NCI-H1417 treated with DMSO at 0.1 percent for 48 hours (cell line): ENCODE measurements at regions not wholly inside any gene's neighbourhood (a gene's known extent, or its start where the extent isn't known, plus 50 kb on each side); places are given as distances from the start of the nearest gene placed in this dataset.
A peak's percentile ranks its signal among the peaks of the same experiment; 100 is the strongest.

Experiments
- DNase-seq: peaks from one replicate; lab custom pipeline; 2025; lab: John Stamatoyannopoulos, UW

DNA sequence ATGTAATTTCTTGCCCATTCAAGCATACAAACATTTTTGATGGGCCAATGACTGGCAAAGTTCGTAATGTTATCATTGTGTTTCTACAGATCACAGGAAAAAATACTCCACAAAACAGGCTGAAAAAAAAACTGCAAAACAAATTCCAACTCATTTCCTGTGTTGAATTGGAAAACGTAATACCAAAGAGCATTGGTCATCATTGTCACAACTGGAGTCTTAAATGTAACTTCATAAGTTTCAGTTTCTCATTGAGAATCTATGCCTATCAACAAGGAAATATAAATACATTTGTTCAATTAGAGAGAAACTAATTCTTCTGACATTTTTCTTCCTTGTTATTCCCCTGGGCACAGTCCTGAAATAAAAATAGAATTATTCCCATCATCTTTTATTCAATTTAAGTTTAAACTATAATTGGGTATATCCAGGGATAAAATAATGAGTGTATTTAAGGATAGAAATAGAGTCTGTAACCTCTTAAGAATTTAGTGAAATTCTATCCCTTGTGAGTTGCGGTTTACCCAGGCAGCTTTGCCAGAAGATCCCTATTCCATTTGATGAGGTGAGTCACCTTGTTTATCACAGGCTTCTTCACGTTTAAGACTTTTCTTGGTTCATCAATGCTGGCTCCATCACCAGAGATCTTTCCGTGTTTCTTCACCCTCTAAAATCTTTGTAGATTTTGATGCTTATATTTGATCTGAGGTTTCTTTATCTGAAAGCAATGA, 112.7 kb upstream of the ITGA1 start:
- no peak for DNase-seq

DNA sequence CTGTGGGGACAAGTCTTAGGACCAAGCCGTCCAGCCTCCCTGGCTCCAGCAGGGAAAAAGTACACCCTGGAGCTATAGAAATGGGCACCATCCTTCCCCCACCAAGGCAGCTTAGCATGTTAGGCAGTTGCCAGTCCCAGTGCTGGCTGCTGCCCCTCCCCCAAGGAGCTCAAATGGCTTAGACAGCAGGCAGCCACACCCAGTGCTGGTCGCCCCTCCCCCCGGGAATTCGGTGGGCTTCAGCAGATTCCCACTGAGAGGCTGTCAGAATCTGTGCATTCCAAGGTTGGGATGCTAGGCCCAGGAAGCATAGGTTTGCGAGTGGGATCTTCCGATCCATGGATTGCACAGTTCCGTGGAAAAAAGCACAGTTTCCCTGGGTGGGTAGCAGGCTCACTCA, 105.2 kb upstream of the ITGA1 start:
- DNase-seq = no peak

DNA sequence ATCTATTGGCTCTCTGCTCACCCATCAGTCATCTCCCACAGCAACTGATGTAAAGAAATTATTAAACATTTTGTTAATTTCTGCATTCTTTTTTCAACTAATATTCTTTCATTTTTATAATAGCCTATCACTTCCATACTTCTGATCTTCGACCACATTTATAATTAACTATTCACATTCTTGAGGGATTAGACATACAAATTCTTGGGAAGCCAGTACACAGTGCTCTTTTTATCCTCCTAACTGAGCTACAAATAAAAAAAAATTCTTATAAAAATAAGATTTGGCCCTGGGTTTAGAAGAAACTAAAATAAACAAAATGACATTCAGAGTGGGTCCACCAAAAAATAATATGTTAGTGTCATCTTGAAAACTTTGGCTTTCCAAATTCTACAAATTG, 103.7 kb upstream of the ITGA1 start:
- no peak for DNase-seq

DNA sequence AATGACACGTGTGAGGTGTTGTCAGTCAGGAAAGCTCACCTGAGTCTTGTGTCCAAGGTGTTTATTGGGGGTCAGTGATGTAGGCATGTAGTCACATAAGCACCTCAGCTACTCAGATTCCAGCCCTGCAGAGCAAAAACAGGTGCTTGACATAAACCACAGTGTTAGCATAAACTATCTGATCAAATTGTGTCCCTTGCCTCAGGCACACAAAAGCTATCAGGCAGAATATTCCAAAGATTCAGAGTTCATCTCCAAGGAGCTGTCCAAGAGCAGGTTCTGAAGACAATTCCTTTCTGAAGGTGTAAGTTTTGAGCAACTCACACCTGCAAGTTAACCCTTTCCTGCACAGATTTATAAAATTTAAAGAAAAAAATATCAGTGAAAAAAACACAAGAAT, 102.2 kb upstream of the ITGA1 start:
- no peak for DNase-seq

DNA sequence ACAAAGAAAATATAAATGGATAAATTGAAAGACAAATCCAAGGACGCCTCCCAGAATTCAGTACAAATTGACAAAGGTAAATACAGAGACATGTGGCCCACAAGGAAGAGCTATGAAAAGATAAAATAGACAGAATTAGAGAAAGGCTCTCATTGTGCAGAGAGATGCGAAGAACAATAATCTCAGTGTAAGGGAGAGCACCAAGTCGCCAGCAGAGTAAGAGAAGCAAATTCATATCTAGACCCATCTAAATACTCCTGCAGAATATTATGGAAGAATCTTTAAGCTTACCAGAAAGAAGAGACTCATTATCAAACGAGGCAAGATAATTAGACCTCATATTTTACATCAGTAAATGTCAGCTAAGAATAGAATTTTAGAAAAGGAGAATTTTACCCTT, 101.7 kb upstream of the ITGA1 start:
- DNase-seq = no peak

DNA sequence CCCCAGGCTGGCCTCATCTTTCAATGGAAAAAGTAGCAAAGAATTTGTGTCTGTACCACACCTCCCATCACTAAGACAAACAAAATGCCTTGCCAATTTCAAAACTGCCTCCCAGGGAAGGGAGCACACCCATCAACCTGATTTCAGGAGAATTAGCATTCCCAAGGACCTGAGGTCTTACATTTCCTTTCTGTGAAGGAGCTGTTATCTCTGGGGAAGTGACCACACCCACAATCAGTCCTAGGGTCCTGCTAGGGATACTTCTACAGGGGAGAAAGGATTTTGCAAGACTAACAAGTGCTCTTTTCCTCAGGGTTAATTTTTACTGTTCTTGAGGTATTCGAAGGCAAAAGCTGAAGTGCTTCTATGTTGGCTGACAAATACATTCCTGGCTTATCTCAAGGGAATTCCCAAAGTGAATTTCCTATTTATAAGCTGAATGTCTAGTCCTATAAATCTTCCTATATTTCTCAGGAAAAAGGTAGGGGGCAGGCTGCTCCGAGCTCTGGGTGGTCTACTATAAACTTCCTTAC, 97.4 kb upstream of the ITGA1 start:
- DNase-seq = no peak

DNA sequence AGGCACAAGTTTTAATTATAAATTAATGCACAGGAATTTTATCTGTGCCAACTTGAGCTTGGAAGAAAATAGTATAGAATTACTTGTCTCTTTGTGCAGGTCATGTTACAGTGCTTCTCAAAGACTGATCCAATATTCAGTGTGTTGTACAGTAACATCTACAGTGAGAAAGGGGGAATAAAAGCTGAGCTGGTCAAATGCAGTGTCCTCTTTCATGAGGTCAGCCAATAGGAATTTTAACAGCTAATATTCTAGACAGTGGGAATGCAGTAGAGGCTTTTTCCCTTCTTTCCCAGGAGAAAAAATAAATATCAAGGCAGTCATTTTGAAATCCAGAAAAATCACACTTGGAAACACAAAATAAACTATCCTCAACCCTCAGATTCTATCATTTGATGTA, 95.7 kb upstream of the ITGA1 start:
- DNase-seq = no peak

DNA sequence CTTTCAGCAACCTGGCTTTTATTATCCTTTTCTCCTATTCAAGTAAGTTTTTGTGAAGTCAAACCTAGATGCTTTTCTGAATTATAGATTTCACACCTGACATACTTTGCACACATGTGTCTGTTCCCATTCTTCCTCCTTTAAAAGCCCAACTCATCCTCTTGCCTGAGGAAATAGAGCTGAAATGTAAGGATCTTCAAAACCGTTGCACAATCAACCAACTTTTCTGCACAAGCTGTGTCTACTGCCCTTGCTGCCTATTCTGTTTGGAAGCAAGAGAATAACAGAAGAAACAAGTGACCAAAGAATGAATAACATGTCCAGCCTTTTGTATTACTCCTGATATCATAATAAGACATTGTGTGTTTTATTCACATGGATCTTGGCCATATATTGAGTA, 95.1 kb upstream of the ITGA1 start:
- DNase-seq = no peak

DNA sequence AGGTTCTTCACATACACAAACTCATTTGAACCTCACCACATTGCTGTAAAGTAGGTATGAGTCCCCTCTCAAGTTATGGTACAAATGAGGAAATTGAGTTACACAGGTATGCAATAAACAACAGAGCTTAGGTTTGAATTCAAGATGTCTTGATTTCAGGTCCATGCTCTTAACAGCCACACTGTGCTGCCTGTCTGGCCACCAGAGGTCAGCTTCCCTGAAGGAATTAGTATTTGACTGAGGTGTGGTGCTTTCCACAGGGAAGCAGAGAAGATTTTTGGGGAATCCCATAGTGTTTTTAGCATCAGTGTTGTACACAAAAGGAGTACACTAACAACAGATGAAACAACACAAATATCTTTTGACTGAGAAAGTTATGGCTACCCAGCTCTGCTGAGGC, 94.4 kb upstream of the ITGA1 start:
- no peak for DNase-seq

DNA sequence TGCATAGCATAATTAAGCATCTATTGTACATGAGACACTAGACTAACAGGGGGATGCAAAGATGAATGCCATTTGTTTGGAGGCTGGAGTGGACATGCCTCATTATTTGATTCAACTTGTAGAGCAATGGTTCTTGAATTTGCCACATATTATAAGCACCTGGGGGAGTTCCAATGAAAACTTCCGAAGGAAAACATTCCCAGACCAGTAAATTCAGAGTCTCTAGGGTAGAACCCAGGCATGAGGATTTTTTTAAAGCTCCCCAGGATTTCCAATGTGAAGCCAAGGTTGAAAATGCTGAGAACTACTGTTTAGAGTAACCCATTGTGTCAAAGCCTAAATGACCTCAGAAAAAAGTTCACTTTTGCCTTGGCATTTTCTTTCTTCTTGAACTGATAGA, 93.9 kb upstream of the ITGA1 start:
- no peak for DNase-seq

DNA sequence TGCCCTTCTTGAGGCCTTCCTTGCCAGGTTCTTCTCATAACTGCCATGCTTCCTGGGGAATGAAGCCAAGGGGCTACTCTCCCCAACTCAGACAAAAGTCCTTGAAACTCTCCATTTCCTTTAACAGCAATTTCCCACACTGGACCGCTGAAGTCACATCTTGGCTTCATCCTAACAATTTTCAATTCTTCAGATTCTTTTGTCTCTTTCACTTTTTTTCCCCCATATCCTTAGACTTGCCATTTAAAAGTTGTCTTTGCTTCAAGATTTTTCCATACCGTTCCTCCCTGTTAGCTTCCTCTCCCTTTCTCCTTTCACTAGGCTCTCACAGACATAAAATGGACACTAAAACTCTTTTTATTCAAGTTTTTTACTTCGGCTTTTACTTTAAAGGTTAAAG, 93.1 kb upstream of the ITGA1 start:
- no peak for DNase-seq

DNA sequence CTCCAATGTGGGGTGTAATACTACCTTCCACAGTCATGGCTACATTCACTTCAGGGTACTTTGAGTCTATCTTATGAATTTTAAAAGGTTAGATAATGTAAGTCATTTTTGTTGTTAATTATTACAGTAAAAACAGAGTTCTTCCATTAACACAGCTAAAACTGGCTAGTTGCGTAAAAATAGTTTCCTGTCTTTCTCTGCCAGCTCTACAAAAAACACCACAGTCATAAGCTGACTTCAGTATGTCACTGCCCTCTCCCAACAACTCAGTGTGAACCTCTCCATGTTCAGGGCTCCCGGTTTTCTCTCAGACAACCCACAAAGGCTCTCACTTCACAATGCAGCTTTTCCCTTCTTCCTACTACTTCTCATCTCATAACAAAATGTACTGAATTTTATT, 84.8 kb upstream of the ITGA1 start:
- DNase-seq = no peak

DNA sequence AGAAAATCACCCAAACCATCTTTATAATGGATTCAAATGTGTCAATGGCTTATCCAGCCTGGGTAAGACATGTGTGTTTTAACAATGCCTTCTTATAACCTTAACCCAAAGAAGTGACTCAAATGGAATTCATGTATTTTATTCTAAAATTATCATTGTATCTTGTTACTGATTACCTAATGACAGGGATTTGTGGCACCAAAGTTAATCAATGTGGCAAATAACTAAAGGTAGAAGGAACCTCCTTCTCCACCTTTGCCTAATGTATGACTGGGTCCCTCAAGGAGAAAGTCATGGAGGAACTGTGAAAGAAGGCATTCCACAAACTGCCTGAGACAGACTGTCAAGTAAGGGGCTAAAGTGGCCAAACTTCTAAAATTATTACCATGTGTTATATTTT, 84.4 kb upstream of the ITGA1 start:
- DNase-seq = no peak

DNA sequence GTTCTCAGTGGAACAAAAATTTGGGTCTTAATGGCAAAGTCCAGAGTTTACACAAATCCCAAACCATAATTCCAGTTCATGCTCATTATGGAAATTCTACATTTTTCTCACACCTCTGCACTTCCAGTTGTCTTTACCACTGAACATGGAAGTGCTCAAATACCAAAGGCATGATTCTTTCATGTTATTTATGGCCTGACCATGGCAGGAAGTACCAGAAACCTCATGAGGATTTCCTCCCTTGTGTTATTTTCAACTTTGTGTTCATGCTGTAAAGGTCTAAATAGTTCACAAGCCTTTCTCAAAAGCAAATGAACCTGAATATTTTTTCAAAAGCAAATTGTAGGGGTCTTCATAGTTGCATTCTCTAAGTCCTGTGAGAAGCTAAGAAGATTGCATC, 82.0 kb upstream of the ITGA1 start:
- DNase-seq = no peak

DNA sequence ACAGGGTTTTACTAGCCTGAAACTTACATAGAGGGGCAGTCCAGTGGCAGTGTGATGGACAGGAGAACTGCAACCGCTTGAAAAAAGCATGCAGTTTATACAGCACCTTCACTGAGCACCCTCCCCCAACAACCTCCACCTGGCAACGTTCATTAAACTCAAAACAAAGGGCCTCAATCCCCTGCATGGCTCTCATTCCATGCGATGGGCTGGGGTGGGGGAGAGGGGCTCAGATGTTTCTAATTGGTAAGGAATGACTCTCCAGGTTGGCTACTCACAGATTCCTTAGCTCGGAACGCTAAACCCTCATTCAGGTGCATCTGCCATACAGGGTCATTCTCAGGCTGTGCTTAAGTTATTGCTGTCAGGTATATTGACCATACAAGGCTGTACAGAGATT, 80.9 kb upstream of the ITGA1 start:
- no peak for DNase-seq

DNA sequence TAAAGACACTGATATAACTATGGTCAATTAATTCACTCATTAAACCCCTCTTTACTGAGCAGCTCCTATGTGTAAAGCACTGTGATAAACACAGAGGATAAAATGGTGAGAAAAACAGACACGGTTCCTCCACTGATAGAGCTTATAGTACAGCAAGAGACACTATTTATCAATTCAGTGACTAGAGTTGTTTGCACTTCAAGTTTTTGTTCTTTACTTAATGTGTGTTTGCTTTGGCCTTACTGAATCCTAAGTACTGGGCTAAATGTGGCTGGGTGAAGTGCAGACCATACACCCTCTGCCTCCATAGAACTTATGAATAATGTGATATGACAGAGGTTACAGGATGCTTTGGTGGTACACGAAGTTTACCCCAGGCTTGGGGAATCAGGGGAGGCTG, 80.1 kb upstream of the ITGA1 start:
- DNase-seq = no peak

DNA sequence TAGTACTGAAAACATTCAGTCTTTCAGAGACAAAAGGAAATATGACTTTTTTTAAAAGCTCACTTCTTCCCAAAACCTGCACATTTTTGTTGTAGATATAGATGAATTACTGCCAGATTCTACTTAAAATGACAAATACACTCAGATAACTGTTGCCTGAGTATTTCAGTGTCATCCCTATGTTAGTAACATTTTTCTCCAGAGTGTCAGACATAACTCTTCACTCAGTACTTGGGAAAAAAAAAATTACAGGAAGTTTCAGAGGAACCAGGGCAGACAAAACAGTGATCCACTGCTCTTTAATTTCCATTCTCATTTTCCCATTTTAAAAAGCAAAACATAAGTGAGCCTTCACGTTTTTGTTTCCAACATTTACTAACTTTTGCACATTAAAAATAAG, 79.3 kb upstream of the ITGA1 start:
- no peak for DNase-seq

DNA sequence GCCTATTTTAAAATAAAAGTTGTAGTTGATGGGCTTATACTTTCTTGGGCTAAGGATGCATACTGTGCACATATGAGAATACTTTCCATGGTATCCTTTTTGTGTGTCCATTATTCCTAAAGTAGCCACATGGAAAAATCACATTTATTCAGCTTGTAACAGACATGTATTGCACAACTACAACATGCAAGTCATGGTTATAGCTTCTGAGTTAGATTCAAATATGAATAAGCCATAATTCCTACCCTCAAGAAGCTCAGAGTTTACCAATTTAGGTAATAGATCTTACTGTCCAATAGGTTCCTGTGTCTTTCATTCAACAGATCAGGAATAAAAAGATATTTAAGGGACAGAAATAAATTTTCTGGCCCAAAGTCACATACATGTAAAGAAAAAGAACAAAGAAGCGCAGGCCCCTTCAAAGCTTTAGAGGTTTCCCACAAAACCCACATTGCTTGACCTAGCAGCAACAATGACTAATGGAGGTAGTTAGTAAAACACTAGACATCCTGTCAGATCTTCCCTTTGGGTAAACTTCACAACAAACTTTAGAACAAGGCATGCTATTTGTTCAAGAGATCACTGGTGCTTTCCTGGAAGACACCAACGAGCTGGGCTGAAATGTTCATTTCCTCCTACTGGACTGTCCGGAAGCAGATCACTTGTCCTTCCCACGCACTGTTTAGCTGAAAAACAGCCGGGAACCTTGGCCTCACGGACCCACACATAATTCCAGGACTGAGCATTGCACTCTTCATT, 78.4 kb upstream of the ITGA1 start:
- DNase-seq = no peak

DNA sequence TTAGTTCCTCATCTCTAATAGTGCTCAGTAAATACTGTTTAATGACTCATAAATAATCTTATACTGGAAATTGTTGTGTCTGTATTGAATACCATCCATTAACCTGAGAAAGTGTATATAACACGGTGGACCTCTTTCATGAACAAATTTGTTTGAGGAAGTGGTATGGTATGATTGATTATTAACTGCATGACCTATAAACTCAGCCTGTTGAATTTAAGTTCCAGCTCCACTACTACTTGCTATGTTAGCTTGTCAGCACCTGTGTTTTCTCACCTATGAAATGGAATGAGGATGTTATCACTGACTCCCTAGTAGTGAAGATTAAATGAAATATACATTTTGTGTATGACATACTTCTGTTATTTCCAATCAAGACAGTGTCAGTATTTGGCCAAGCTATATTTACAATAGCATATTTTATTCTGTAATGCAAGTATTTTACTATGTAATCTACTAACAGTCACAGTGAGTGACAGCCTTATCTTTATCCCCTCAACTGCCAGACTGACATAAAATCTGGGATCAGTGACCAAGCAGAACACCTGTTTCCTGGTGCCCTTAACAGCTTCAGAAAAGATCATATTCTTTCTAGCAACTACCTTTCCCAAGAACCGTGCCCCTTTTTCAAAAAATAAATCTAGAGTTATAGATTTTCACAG, 77.3 kb upstream of the ITGA1 start:
- peak; percentile 25 for DNase-seq

DNA sequence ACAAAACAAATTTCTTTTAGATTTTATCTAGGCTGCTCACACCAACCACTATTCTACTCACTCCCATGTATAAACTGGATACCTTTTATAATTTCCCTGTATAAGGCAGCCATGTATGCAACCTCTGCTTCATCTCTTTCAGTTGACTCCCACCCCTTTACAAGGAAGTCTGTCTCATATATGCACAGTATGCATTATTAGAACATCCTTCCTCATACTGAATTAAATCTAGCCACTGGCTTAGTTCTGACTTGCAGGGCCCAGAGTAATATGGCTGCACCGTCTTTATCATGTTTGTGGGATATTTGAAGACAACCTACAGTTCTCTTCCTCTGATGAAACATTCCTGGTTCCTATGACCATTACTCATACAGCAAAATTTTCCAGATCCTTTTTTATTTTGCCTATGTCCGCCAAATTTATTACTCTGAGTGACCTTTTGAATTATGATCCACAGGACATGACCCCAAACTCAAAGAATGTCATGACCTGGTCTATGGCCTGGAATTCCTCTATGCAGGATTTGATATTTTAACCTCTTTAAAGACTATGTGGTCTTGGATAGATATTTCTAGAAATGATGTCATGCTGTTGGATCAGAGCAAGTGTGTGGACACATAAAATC, 76.6 kb upstream of the ITGA1 start:
- no peak for DNase-seq

DNA sequence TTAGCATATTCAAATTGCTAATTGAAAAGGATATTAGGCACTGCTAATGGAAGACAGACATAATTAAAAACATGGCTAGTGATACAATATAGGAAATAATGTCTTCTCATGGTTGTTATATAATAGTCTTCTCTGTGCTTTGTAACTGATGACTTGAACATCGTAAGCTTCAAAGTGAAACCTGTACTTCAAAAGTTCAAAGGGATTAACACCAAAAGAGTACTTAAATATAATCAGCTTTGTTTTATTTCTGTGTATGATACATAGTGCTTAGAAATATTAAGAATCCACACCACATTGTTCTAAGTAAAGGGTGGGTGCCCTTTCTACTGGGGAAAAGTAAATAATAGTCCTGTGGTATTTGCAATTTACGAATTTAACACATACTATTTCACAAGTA, 75.4 kb upstream of the ITGA1 start:
- DNase-seq = no peak

DNA sequence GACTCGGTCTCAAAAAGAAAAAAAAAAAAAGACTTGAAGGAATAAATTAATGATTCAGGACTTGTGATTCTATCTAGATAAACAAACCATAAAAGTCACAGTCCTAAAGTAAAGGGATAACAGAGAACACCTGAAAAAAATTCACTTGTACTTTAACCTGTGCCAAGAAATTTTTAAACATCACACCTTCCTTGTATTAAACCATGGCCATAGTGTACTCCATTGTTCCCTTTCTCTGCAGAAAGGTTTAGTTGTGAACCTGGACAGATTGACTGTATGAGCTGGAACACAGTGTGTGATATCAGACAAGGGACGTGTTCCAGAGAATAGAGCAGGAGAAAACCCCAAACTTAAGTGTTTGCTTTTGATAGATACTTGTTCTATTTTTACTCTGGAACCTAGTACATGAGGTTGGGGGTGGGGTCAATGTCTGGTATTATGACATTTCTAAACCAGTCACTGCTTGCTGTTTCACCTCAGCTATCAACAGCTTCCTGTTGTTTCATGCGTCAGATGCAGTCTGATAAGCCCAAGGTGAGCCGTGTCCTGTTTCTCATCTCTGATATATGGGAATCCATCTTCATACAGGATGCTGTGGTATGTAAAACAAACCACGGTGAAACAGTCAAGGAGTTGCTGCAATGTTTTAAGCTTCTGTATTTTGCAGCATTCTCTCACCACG, 62.5 kb upstream of the ITGA1 start:
- DNase-seq = no peak
